Cardiac muscle cell (in vitro differentiated cells and primary cell): ENCODE measurements at regions not wholly inside any gene's neighbourhood (a gene's known extent, or its start where the extent isn't known, plus 50 kb on each side); places are given as distances from the start of the nearest gene placed in this dataset.
"Not testable (repeated sequence)": the region's sequence is repeated elsewhere in the genome, so short reads cannot be mapped to it uniquely, and the experiment has no call there.

Experiments
- DNase-seq, 2 donors: peaks; one replicate each; pipeline versions ENCODE4 v3.0.0 to v3.0.0-alpha.2; 2010 to 2017; ENCODE audit warnings: low read depth in 1 of 2, low spot score in 1 of 2
- H3K27ac ChIP-seq: fragments of 200-600 bp; sonication (generic); 2 replicates; pipeline ENCODE4 v1.5.1; 2016
- H3K27me3 ChIP-seq: fragments of 200-600 bp; sonication (generic); 2 replicates; pipeline ENCODE4 v1.6.0; 2016; ENCODE audit warnings: control low read depth
- H3K36me3 ChIP-seq: fragments of 200-600 bp; sonication (generic); 2 replicates; pipeline ENCODE4 v1.5.1; 2016; ENCODE audit warnings: control low read depth
- H3K4me1 ChIP-seq: fragments of 200-600 bp; sonication (generic); 2 replicates; pipeline ENCODE4 v1.8.1; 2017; ENCODE audit warnings: low read depth, mild to moderate bottlenecking, mixed run types
- H3K4me3 ChIP-seq: fragments of 200-600 bp; sonication (generic); 2 replicates; pipeline ENCODE4 v1.5.1; 2016; ENCODE audit warnings: mild to moderate bottlenecking
- H3K9me3 ChIP-seq: fragments of 200-600 bp; sonication (generic); 2 replicates; pipeline ENCODE4 v1.5.1; 2017; ENCODE audit warnings: low read depth, mild to moderate bottlenecking, control low read depth
- TF ChIP-seq, protein P1 (sequence below): IDR thresholded peaks from 2 replicates; pipeline ENCODE4 v1.5.1; 2012; ENCODE audit warnings: low read depth, mild to moderate bottlenecking, low read length

DNA sequence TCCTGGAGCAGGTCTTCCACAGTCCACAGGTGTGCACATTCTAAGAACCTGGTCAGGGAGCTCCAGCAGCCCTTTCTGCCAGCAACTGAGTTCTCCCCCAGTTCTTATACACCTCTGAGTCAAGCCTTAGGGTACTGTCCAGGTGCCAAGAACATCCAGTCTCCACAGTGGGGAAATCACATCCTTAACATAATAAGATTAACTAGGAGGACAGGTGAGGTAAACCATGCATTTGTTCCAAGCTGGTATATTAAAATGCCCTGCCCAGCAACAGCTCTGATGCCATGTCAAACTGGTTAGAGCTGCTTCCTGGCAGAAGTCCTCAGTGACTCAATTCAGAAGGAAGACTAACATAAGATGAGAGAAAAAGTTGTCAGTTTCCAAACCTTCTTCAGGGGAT is 303.9 kb upstream of the SGK1 start:
- TF ChIP-seq, protein P1, sequence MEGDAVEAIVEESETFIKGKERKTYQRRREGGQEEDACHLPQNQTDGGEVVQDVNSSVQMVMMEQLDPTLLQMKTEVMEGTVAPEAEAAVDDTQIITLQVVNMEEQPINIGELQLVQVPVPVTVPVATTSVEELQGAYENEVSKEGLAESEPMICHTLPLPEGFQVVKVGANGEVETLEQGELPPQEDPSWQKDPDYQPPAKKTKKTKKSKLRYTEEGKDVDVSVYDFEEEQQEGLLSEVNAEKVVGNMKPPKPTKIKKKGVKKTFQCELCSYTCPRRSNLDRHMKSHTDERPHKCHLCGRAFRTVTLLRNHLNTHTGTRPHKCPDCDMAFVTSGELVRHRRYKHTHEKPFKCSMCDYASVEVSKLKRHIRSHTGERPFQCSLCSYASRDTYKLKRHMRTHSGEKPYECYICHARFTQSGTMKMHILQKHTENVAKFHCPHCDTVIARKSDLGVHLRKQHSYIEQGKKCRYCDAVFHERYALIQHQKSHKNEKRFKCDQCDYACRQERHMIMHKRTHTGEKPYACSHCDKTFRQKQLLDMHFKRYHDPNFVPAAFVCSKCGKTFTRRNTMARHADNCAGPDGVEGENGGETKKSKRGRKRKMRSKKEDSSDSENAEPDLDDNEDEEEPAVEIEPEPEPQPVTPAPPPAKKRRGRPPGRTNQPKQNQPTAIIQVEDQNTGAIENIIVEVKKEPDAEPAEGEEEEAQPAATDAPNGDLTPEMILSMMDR, result no peak
- no peaks in the 10 kb centered on the region for H3K36me3 ChIP-seq
- H3K27ac ChIP-seq, result no peak overlapping the region

GRCh38 chr6:134619789-134620188 is 301.9 kb upstream of the SGK1 start:
- Histone ChIP-seq H3K9me3 (no peaks in the 10 kb centered on the region), H3K27ac (no peak overlapping the region), H3K4me3 (no peak overlapping the region), H3K4me1 (peaks cover 11% of the 10 kb centered on the region), H3K27me3 (no peaks in the 10 kb centered on the region), H3K36me3 (no peaks in the 10 kb centered on the region)
- TF ChIP-seq, protein P1, result no peak
- DNase-seq, result peak; percentile 50 to 77

More for the DNA sequence above, 303.9 kb upstream of the SGK1 start:
- DNase-seq, result no peak
- H3K27me3 ChIP-seq, result no peaks in the 10 kb centered on the region
- H3K9me3 ChIP-seq, result no peaks in the 10 kb centered on the region
- no peak overlapping the region for H3K4me3 ChIP-seq
- peaks cover 16% of the 10 kb centered on the region for H3K4me1 ChIP-seq

DNA sequence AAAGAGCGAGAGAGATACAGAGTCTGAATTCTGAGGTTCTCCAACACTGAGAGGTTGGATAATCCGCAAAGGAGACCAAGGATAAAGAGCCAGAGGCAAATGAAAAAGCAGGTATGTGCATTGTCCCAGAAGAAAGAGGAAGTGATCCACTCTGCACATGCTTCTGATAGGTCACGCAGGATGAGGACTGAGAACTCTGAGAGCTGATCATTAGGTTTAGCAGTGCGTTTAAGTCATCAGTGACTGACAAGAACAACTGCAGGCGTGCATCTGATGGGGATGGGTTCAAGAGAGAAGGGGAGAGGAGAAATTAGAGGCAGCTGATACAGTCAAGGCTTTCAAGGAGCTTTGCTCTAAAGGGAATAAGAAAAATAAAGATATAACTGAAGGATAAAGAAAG is 301.2 kb upstream of the SGK1 start:
- Histone ChIP-seq H3K27ac (no peak overlapping the region), H3K27me3 (no peaks in the 10 kb centered on the region), H3K4me1 (peaks cover 11% of the 10 kb centered on the region), H3K9me3 (no peaks in the 10 kb centered on the region), H3K36me3 (no peaks in the 10 kb centered on the region), H3K4me3 (no peak overlapping the region)
- TF ChIP-seq, protein P1, result no peak
- DNase-seq, result no peak

DNA sequence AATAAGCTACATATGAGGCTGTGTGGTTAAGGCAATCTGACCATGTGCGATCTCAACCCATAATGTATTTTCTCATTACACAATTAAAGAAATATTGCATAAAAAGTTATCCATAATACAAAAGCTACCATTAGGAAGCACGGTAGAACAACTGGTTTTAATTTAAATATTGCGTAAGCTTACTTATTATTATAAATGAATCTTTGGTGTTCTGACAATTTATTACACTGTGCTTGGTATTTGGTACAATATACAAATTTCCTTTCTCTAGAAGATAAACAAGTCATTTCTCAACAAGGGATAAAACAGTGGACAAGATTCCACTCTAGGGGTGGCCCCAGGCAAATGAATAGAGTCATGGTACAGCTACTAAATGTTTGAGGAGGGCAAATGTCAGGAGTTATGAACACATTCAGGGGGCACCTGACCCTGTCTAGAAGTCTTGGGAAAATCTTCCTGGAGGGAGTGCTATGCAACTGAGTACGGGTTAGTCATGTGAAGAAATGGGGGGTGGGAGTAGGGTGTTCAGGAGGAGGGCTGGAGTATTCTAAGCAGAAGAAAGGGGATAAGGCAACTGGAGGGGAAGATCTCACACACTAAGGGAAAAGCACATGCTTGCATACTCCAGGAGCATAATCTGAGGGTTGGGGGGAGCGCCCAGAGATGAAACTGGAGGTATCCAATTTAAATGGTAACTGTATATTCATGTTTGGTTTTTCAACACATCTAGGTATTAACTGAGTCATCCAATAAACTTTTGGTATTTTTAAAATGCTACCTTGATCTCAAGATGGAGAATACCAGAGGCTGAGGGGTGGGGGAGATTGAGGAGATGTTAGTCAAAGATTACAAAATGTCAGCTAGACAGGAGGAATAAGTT is 296.9 kb upstream of the SGK1 start:
- H3K9me3 ChIP-seq, result no peaks in the 10 kb centered on the region
- H3K4me1 ChIP-seq, result no peaks in the 10 kb centered on the region
- TF ChIP-seq, protein P1, result no peak
- no peaks in the 10 kb centered on the region for H3K36me3 ChIP-seq
- DNase-seq, result no peak
- no peak overlapping the region for H3K27ac ChIP-seq
- H3K27me3 ChIP-seq, result no peaks in the 10 kb centered on the region
- H3K4me3 ChIP-seq, result no peak overlapping the region

GRCh38 chr6:134612128-134612527 is 294.2 kb upstream of the SGK1 start:
- DNase-seq, H3K9me3 ChIP-seq, H3K27me3 ChIP-seq, H3K27ac ChIP-seq, H3K36me3 ChIP-seq, H3K4me1 ChIP-seq, H3K4me3 ChIP-seq: not testable (repeated sequence)

DNA sequence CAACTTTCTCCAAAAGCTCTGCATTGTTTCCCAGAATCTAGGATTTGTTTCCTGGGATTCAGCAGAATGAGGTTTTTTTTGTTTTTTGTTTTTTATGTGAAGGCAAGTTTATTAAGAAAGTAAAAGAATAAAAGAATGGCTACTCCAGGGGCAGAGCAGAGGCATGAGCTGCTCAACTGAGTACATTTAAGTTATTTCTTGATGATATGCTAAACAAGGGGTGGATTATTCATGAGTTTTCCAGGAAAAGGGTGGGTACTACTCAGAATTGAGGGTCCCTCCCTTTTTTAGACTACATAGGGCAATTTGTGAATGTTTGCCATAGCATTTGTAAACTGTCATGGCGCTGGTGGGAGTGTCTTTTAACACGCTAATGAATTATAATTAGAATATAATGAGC is 292.5 kb upstream of the SGK1 start:
- H3K27ac ChIP-seq, result no peak overlapping the region
- TF ChIP-seq, protein P1, result no peak
- H3K27me3 ChIP-seq, result no peaks in the 10 kb centered on the region
- H3K4me1 ChIP-seq, result no peaks in the 10 kb centered on the region
- DNase-seq, result no peak
- no peak overlapping the region for H3K4me3 ChIP-seq
- no peaks in the 10 kb centered on the region for H3K36me3 ChIP-seq
- H3K9me3 ChIP-seq, result no peaks in the 10 kb centered on the region
